OCI-LY1 (cell line): ENCODE measurements at regions not wholly inside any gene's neighbourhood (a gene's known extent, or its start where the extent isn't known, plus 50 kb on each side); places are given as distances from the start of the nearest gene placed in this dataset.

Experiments
- H2AFZ ChIP-seq: fragments of 200-600 bp; sonication (generic), shearing (Covaris generic); 2 replicates; pipeline ENCODE4 v1.6.0; 2014; ENCODE audit warnings: antibody characterized with exemption, mild to moderate bottlenecking, low read length
- H3F3A ChIP-seq: fragments of 200-600 bp; sonication (generic), shearing (Covaris generic); 2 replicates; pipeline ENCODE4 v1.6.0; 2014; ENCODE audit warnings: mild to moderate bottlenecking, antibody characterized with exemption, low read length, moderate library complexity; ENCODE audit not compliant: insufficient read depth
- H3K27ac ChIP-seq: fragments of 200-600 bp; sonication (generic); 2 replicates; pipeline ENCODE4 v1.5.1; 2014; ENCODE audit warnings: low read length, mixed run types, mild to moderate bottlenecking, low read depth; ENCODE audit not compliant: poor library complexity, severe bottlenecking
- H3K27me3 ChIP-seq: fragments of 200-600 bp; sonication (generic); 2 replicates; pipeline ENCODE4 v1.6.0; 2014; ENCODE audit warnings: antibody characterized with exemption, mild to moderate bottlenecking, low read length, moderate library complexity; ENCODE audit not compliant: insufficient read depth
- H3K36me3 ChIP-seq: fragments of 200-600 bp; sonication (generic); 2 replicates; pipeline ENCODE4 v1.6.1; 2014; ENCODE audit warnings: mild to moderate bottlenecking, antibody characterized with exemption, low read length, moderate library complexity, mixed read lengths; ENCODE audit not compliant: insufficient read depth
- H3K4me1 ChIP-seq: fragments of 200-600 bp; sonication (generic); 2 replicates; pipeline ENCODE4 v1.5.1; 2014; ENCODE audit warnings: mild to moderate bottlenecking, low read length, moderate library complexity; ENCODE audit not compliant: insufficient read depth, severe bottlenecking
- H3K4me2 ChIP-seq: fragments of 200-600 bp; sonication (generic), shearing (Covaris generic); 2 replicates; pipeline ENCODE4 v1.6.1; 2014; ENCODE audit warnings: low read length
- H3K4me3 ChIP-seq: fragments of 200-600 bp; sonication (generic); 2 replicates; pipeline ENCODE4 v1.5.1; 2014; ENCODE audit warnings: low read length, low read depth, mild to moderate bottlenecking, mixed read lengths; ENCODE audit not compliant: poor library complexity, severe bottlenecking
- H3K79me2 ChIP-seq: fragments of 200-600 bp; shearing (Covaris generic); 2 replicates; pipeline ENCODE4 v1.6.1; 2016; ENCODE audit warnings: mixed run types, low read length, mixed read lengths; ENCODE audit not compliant: insufficient read depth
- H3K9ac ChIP-seq: fragments of 200-600 bp; sonication (generic), shearing (Covaris generic); 2 replicates; pipeline ENCODE4 v1.6.1; 2014; ENCODE audit warnings: mild to moderate bottlenecking, low read length, mixed read lengths
- H3K9me2 ChIP-seq: fragments of 200-600 bp; sonication (generic), shearing (Covaris generic); 2 replicates; pipeline ENCODE4 v1.6.1; 2014; ENCODE audit warnings: low read depth, mild to moderate bottlenecking, low read length, mixed read lengths
- H3K9me3 ChIP-seq: fragments of 200-600 bp; shearing (Covaris generic); 2 replicates; pipeline ENCODE4 v1.6.1; 2014; ENCODE audit warnings: low read length, mixed read lengths
- H4K20me1 ChIP-seq: fragments of 200-600 bp; sonication (generic), shearing (Covaris generic); 2 replicates; pipeline ENCODE4 v1.6.0; 2016; ENCODE audit warnings: mild to moderate bottlenecking, low read length; ENCODE audit not compliant: insufficient read depth
- EZH2 ChIP-seq: fragments of 200-600 bp; sonication (generic), shearing (Covaris generic); IDR thresholded peaks from 2 replicates; pipeline ENCODE4 v1.8.0; 2017; ENCODE audit warnings: borderline replicate concordance, mixed run types, mild to moderate bottlenecking, antibody characterized with exemption, low read length, moderate library complexity, mixed read lengths
- TF ChIP-seq, protein P1 (sequence below): fragments of 200-600 bp; sonication (generic), shearing (Covaris generic); IDR thresholded peaks from 2 replicates; pipeline ENCODE4 v1.5.1; 2017; ENCODE audit warnings: mild to moderate bottlenecking, antibody characterized with exemption, low read length, moderate library complexity, mixed read lengths

DNA sequence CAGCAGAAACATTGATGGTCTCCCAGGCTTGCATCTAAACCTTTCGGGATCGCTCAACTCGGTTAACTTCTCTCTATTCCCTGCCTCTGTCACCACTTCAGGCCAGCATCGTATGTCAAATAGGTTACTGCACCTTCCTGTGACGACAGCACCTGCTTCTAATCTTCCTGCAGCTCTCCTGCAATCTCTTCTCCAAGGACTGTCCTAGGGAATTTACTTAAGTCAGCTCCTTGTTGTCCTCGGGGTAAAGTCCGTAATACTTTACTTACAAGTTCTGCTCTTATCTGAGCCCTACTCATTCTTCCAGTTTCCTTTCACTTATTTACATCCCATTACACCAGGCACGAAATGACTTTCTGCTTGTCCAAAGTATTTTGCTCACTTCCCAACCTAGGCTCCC is 372.7 kb upstream of the AKR1E2 start:
- Histone ChIP-seq H3K27ac (no peak overlapping the region), H4K20me1 (no peaks in the 10 kb centered on the region), H3K4me3 (no peak overlapping the region), H3K9ac (no peak overlapping the region), H3K9me2 (no peaks in the 10 kb centered on the region), H3K4me2 (no peak overlapping the region), H3K27me3 (no peaks in the 10 kb centered on the region), H3K9me3 (no peaks in the 10 kb centered on the region), H3F3A (no peaks in the 10 kb centered on the region), H3K4me1 (no peaks in the 10 kb centered on the region), H3K79me2 (no peaks in the 10 kb centered on the region), H2AFZ (no peak overlapping the region), H3K36me3 (no peaks in the 10 kb centered on the region)
- TF ChIP-seq, protein P1, sequence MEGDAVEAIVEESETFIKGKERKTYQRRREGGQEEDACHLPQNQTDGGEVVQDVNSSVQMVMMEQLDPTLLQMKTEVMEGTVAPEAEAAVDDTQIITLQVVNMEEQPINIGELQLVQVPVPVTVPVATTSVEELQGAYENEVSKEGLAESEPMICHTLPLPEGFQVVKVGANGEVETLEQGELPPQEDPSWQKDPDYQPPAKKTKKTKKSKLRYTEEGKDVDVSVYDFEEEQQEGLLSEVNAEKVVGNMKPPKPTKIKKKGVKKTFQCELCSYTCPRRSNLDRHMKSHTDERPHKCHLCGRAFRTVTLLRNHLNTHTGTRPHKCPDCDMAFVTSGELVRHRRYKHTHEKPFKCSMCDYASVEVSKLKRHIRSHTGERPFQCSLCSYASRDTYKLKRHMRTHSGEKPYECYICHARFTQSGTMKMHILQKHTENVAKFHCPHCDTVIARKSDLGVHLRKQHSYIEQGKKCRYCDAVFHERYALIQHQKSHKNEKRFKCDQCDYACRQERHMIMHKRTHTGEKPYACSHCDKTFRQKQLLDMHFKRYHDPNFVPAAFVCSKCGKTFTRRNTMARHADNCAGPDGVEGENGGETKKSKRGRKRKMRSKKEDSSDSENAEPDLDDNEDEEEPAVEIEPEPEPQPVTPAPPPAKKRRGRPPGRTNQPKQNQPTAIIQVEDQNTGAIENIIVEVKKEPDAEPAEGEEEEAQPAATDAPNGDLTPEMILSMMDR = no peak
- no peak for TF ChIP-seq EZH2

DNA sequence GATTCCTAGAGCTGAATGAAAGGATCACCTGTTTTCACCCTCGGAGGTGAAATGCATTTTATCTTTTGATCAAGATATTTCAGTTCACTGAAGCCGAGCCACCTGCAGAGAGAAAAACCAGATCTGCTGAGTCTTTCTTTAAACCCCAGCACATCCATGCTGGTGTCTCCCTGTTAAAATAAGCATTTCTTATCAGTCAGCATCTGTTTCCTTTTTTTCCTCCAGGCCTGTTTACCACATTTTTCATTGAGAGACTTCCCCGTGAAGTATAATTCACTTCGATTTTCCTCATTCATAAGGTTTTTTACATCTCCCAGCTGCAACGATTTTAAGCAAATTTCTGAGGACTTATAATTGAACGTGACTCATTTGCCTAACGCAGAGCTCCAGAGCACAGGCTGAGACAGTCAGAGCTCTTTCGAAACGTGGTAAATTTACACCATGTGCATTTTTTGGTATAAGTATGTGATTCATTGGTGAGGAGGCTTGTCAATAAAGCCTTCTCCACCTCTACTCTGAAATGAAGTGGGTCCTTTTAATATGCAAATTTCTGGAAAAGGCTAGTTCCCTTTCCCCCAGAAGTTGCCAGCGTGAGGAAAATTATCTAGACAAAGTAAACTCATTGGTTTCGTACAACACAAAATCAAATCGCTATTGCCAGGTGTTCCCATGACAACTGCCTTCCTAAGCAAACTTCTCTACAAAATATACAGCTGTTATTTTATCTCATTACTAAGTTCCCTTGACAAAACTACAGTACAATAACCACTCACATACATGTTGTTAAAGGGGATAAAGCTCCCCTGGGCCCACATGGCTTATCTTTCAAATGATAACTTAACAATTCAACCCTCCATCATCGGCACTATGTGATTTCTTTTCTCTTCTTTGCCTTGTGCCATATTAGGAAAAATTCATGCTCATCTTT is 374.8 kb upstream of the AKR1E2 start:
- Histone ChIP-seq H3K9me3 (no peaks in the 10 kb centered on the region), H3K4me1 (no peaks in the 10 kb centered on the region), H3K79me2 (no peaks in the 10 kb centered on the region), H2AFZ (no peak overlapping the region), H3K4me3 (no peak overlapping the region), H3K27ac (no peak overlapping the region), H3K4me2 (no peak overlapping the region), H3K27me3 (no peaks in the 10 kb centered on the region), H3K9me2 (no peaks in the 10 kb centered on the region), H3F3A (no peaks in the 10 kb centered on the region), H4K20me1 (no peaks in the 10 kb centered on the region), H3K9ac (no peak overlapping the region), H3K36me3 (no peaks in the 10 kb centered on the region)
- TF ChIP-seq, protein P1 = no peak
- no peak for TF ChIP-seq EZH2

DNA sequence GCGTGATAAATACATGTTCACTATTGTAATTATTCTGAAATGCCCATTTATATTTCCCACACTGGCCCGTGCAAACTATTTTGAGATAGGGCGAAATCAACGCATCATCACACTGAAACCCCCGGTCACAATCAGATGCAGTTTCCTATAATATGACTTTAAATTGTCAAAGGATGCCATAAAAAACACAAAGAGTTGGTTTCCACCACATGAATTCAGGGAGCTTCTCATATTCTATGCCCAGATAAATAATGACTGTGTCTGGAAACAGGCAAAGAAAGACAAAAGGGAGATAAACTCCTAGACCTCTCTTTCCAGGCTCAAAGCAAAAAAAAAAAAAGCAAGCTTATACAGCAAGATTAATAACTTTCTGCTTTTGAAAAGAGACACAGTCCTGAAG is 375.8 kb upstream of the AKR1E2 start:
- Histone ChIP-seq H3K79me2 (no peaks in the 10 kb centered on the region), H3K27me3 (no peaks in the 10 kb centered on the region), H3K9me3 (no peaks in the 10 kb centered on the region), H2AFZ (no peak overlapping the region), H3K36me3 (no peaks in the 10 kb centered on the region), H3K27ac (no peak overlapping the region), H3K4me1 (no peaks in the 10 kb centered on the region), H3K9ac (no peak overlapping the region), H4K20me1 (no peaks in the 10 kb centered on the region), H3K9me2 (no peaks in the 10 kb centered on the region), H3K4me2 (no peak overlapping the region), H3K4me3 (no peak overlapping the region), H3F3A (no peaks in the 10 kb centered on the region)
- no peak for TF ChIP-seq EZH2
- TF ChIP-seq, protein P1 = no peak
